ENCODE measurements at regions not wholly inside any gene's neighbourhood (a gene's known extent, or its start where the extent isn't known, plus 50 kb on each side); places are given as distances from the start of the nearest gene placed in this dataset.

DNA sequence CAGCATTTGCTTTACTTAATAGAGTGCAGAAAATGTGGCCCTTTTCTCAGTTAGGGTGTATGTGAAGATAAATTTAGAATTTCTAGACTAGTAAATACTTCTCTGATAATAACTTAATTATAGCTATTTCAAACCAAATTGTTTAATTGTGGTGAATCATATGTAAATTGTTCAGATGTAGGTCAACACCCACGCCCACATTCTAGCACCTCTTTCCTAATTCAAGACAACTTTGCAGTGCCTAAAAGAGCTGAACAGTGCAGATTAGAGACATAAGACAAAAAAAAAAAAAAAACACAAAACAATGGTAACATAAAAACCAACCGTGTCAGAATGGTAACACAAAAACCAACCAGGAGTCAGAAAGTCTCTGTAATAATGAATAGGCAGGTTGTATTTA is 758.3 kb downstream of the USP25 start:
- no peaks in the 10 kb centered on the region for H3K27me3 ChIP-seq (ENCODE audit: control insufficient read depth, insufficient read depth, low read length)
- no peak overlapping the region for H3K4me3 ChIP-seq (ENCODE audit: low read depth, low read length)
- no peaks in the 10 kb centered on the region for H3K4me1 ChIP-seq (ENCODE audit: control insufficient read depth, insufficient read depth, low read length)
- no peaks in the 10 kb centered on the region for H3K9me3 ChIP-seq (ENCODE audit: control insufficient read depth, insufficient read depth, low read length)
- H3K36me3 ChIP-seq (ENCODE audit: control insufficient read depth, insufficient read depth, low read length) = no peaks in the 10 kb centered on the region
- H3K9ac ChIP-seq (ENCODE audit: low read depth, low read length) = no peak overlapping the region
- no peak overlapping the region for H3K27ac ChIP-seq (ENCODE audit: low read depth, low read length)

DNA sequence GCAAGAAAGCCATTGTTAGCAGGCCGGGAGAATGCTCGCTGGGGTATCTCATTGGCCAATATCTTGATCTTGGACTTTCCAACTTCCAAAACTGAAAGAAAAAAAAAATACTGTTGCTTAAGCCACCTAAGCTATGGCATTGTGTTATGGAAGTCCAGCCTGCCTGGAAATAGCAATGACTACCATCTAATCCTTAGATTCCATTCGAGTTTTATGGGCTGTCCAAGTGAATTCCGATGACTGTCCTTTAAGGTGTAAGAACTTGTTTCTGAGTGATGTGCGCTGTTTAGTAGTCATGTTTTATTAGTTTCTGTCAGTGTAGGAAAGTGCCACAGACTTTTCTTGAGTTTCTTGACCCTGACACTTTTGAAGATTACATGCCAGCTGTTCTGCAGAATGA is 762.6 kb downstream of the USP25 start:
- Histone ChIP-seq H3K9me3 (ENCODE audit: control insufficient read depth, insufficient read depth, low read length) (no peaks in the 10 kb centered on the region), H3K36me3 (ENCODE audit: control insufficient read depth, insufficient read depth, low read length) (no peaks in the 10 kb centered on the region), H3K27me3 (ENCODE audit: control insufficient read depth, insufficient read depth, low read length) (no peaks in the 10 kb centered on the region), H3K9ac (ENCODE audit: low read depth, low read length) (no peak overlapping the region), H3K4me1 (ENCODE audit: control insufficient read depth, insufficient read depth, low read length) (no peaks in the 10 kb centered on the region), H3K27ac (ENCODE audit: low read depth, low read length) (no peak overlapping the region), H3K4me3 (ENCODE audit: low read depth, low read length) (no peak overlapping the region)

DNA sequence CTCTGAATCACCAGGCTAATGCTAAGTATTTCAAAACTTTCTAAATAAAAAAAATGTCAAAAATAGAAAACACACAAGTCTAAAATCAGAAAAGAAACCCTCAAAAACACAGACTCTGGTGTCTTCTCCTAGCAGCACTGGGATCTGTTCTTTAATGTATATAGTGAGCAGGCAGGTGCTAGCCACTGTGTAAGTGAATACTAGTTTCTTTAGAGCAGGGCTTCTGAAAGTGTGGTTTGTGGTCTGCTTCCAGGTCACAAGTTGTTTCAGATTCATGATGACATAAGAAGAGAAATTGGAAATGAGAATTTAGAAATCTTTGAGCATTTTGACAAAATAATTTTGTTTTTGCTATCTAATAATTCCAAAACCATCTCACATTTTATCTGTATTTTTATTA is 763.1 kb downstream of the USP25 start:
- Histone ChIP-seq H3K4me1 (ENCODE audit: control insufficient read depth, insufficient read depth, low read length) (no peaks in the 10 kb centered on the region), H3K4me3 (ENCODE audit: low read depth, low read length) (no peak overlapping the region), H3K27ac (ENCODE audit: low read depth, low read length) (no peak overlapping the region), H3K9ac (ENCODE audit: low read depth, low read length) (no peak overlapping the region), H3K36me3 (ENCODE audit: control insufficient read depth, insufficient read depth, low read length) (no peaks in the 10 kb centered on the region), H3K9me3 (ENCODE audit: control insufficient read depth, insufficient read depth, low read length) (no peaks in the 10 kb centered on the region), H3K27me3 (ENCODE audit: control insufficient read depth, insufficient read depth, low read length) (no peaks in the 10 kb centered on the region)

DNA sequence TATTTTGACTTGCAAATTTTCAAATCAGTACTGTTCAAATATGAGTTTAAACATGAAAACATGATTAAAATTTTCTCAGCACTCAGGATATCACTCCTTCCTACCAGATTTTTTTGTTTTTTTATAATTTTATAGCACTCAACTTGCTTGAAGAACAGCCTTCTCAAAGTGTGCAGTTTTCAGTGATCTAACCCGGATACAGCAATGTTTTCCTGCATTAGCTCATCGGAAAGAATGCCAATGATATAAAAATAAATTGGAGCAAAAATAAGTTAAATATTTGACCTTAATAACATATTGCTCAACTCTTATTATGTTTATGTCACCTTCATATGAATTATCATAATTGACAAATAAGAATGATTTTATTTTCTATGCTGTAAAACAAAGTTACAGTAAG is 766.8 kb downstream of the USP25 start:
- H3K4me1 ChIP-seq (ENCODE audit: control insufficient read depth, insufficient read depth, low read length) = no peaks in the 10 kb centered on the region
- no peak overlapping the region for H3K27ac ChIP-seq (ENCODE audit: low read depth, low read length)
- no peaks in the 10 kb centered on the region for H3K27me3 ChIP-seq (ENCODE audit: control insufficient read depth, insufficient read depth, low read length)
- no peaks in the 10 kb centered on the region for H3K36me3 ChIP-seq (ENCODE audit: control insufficient read depth, insufficient read depth, low read length)
- H3K9ac ChIP-seq (ENCODE audit: low read depth, low read length) = no peak overlapping the region
- no peak overlapping the region for H3K4me3 ChIP-seq (ENCODE audit: low read depth, low read length)
- no peaks in the 10 kb centered on the region for H3K9me3 ChIP-seq (ENCODE audit: control insufficient read depth, insufficient read depth, low read length)

DNA sequence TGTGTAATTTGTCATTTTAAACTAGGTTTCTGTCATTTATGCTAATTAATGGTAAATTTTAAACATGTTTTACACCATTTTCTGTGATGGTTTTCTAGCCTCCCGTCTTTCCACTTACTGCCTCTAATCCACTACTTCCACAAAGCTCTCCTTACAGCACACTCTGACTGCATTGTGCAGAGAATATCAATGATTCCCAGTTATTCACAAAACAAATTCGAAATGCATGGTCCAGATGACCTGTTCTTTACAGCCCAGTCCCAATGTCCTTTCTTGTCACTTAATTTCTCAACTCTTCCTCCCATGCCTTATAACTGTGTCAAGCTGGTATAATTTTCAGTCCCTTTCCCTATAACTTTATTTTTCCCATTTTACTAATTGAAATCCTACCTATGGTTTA is 770.5 kb downstream of the USP25 start:
- no peaks in the 10 kb centered on the region for H3K4me1 ChIP-seq (ENCODE audit: control insufficient read depth, insufficient read depth, low read length)
- H3K9ac ChIP-seq (ENCODE audit: low read depth, low read length) = no peak overlapping the region
- H3K36me3 ChIP-seq (ENCODE audit: control insufficient read depth, insufficient read depth, low read length) = no peaks in the 10 kb centered on the region
- H3K27ac ChIP-seq (ENCODE audit: low read depth, low read length) = no peak overlapping the region
- no peaks in the 10 kb centered on the region for H3K27me3 ChIP-seq (ENCODE audit: control insufficient read depth, insufficient read depth, low read length)
- H3K9me3 ChIP-seq (ENCODE audit: control insufficient read depth, insufficient read depth, low read length) = no peaks in the 10 kb centered on the region
- H3K4me3 ChIP-seq (ENCODE audit: low read depth, low read length) = no peak overlapping the region

DNA sequence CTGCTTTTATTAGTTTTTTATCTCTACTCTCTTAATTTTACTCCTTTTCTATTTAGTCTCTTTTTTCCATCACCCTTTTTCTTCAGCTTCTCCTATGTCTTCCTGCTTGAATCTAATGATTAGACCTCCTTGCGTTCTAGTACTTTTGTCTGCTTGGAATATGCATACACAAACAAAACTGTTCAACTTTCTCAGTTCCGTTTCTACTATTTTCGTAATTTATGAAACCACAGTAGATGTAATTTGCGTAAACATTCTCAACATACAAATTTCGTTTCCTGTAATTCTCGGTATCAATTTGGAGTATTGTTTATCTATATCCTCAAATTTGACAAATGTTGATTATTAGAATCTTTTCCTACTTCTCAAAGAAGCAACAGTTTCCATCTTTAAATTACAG is 772.5 kb downstream of the USP25 start:
- no peak overlapping the region for H3K9ac ChIP-seq (ENCODE audit: low read depth, low read length)

DNA sequence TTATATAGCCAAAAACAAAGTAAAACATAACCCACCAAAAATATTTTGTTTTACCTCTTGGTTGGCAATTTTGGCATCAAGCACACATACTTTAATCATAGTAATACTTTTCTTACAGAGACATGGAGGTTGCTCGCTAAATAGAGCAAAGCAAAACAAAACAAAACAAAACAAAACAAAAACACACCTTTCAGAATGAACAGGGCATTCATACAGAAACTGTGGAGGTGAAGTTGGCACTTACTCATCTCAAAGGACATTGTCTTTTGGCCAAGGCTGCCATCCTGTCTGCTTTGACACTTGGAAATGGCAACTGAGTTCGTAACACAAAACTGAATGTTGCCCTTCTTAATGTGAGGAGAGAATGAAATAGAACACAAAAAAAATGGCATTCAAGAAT is 773.1 kb downstream of the USP25 start:
- Histone ChIP-seq H3K27me3 (ENCODE audit: control insufficient read depth, insufficient read depth, low read length) (no peaks in the 10 kb centered on the region), H3K4me3 (ENCODE audit: low read depth, low read length) (no peak overlapping the region), H3K9ac (ENCODE audit: low read depth, low read length) (no peak overlapping the region), H3K9me3 (ENCODE audit: control insufficient read depth, insufficient read depth, low read length) (no peaks in the 10 kb centered on the region), H3K36me3 (ENCODE audit: control insufficient read depth, insufficient read depth, low read length) (no peaks in the 10 kb centered on the region), H3K27ac (ENCODE audit: low read depth, low read length) (no peak overlapping the region), H3K4me1 (ENCODE audit: control insufficient read depth, insufficient read depth, low read length) (no peaks in the 10 kb centered on the region)

More for the DNA sequence above, 772.5 kb downstream of the USP25 start:
- no peaks in the 10 kb centered on the region for H3K36me3 ChIP-seq (ENCODE audit: control insufficient read depth, insufficient read depth, low read length)
- H3K4me1 ChIP-seq (ENCODE audit: control insufficient read depth, insufficient read depth, low read length) = no peaks in the 10 kb centered on the region
- no peak overlapping the region for H3K4me3 ChIP-seq (ENCODE audit: low read depth, low read length)
- H3K9me3 ChIP-seq (ENCODE audit: control insufficient read depth, insufficient read depth, low read length) = no peaks in the 10 kb centered on the region
- no peaks in the 10 kb centered on the region for H3K27me3 ChIP-seq (ENCODE audit: control insufficient read depth, insufficient read depth, low read length)
- H3K27ac ChIP-seq (ENCODE audit: low read depth, low read length) = no peak overlapping the region

DNA sequence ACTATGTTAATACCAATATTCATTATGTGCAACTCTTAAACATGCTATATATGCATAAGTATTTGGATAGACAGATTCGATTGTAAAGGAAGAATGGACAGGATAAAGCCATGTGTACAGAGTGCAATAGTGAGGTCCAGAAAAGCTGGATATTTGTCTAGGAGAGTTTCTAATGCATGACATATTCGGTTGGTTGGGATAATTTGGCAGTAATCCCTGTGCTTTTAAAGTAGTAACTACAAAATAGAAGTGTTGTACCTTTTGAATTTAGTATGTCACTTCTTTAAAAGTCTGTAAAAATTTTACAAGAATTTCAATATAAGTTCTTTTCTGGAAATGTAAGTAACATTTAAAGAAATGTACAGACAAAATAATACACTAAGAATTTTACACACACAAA is 774.5 kb downstream of the USP25 start:
- Histone ChIP-seq H3K27me3 (ENCODE audit: control insufficient read depth, insufficient read depth, low read length) (no peaks in the 10 kb centered on the region), H3K27ac (ENCODE audit: low read depth, low read length) (no peak overlapping the region), H3K9me3 (ENCODE audit: control insufficient read depth, insufficient read depth, low read length) (no peaks in the 10 kb centered on the region), H3K4me3 (ENCODE audit: low read depth, low read length) (no peak overlapping the region), H3K36me3 (ENCODE audit: control insufficient read depth, insufficient read depth, low read length) (no peaks in the 10 kb centered on the region), H3K9ac (ENCODE audit: low read depth, low read length) (no peak overlapping the region), H3K4me1 (ENCODE audit: control insufficient read depth, insufficient read depth, low read length) (no peaks in the 10 kb centered on the region)

DNA sequence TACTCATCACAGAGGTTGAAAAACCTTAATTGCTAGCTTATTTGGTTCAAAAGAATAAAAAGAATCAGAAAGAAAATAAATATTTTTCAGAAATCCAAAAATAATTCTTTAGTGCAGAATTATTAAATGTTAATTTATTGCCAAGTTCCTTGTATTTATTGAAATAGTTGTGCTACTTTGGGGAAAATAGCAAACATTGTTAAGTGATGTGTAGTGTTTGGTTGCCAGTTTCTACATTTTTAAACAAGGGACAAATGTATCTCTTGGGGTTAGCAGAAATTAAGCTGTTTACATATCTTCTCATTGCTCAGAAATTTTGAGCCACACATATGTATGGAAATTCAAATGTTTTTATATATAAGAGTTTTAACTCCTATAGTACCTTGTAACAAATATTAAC is 775.0 kb downstream of the USP25 start:
- no peak overlapping the region for H3K4me3 ChIP-seq (ENCODE audit: low read depth, low read length)
- H3K9me3 ChIP-seq (ENCODE audit: control insufficient read depth, insufficient read depth, low read length) = no peaks in the 10 kb centered on the region
- H3K9ac ChIP-seq (ENCODE audit: low read depth, low read length) = no peak overlapping the region
- no peaks in the 10 kb centered on the region for H3K4me1 ChIP-seq (ENCODE audit: control insufficient read depth, insufficient read depth, low read length)
- H3K27me3 ChIP-seq (ENCODE audit: control insufficient read depth, insufficient read depth, low read length) = no peaks in the 10 kb centered on the region
- H3K36me3 ChIP-seq (ENCODE audit: control insufficient read depth, insufficient read depth, low read length) = no peaks in the 10 kb centered on the region
- H3K27ac ChIP-seq (ENCODE audit: low read depth, low read length) = no peak overlapping the region

DNA sequence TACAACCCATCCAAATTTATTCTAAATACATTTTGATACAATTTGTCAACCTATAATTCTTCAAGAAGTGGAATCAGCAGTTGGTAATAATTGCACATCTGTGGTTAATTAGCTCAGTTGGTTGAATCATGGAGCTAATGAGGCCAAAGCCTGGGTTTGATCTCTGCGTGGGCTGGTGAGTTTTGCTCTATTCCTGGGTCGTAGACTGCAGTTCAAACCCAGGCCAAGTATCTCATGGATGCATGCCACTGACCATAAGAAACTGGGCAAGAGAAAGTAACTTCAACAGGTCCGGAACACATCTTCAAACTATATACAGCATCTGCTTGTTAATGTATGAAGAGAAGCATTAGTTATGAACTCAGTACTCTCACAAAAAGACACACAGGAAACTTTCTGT is 779.7 kb downstream of the USP25 start:
- no peak overlapping the region for H3K27ac ChIP-seq (ENCODE audit: low read depth, low read length)
- no peak overlapping the region for H3K4me3 ChIP-seq (ENCODE audit: low read depth, low read length)
- no peak overlapping the region for H3K9ac ChIP-seq (ENCODE audit: low read depth, low read length)
- no peaks in the 10 kb centered on the region for H3K9me3 ChIP-seq (ENCODE audit: control insufficient read depth, insufficient read depth, low read length)
- no peaks in the 10 kb centered on the region for H3K4me1 ChIP-seq (ENCODE audit: control insufficient read depth, insufficient read depth, low read length)
- H3K27me3 ChIP-seq (ENCODE audit: control insufficient read depth, insufficient read depth, low read length) = no peaks in the 10 kb centered on the region
- no peaks in the 10 kb centered on the region for H3K36me3 ChIP-seq (ENCODE audit: control insufficient read depth, insufficient read depth, low read length)

DNA sequence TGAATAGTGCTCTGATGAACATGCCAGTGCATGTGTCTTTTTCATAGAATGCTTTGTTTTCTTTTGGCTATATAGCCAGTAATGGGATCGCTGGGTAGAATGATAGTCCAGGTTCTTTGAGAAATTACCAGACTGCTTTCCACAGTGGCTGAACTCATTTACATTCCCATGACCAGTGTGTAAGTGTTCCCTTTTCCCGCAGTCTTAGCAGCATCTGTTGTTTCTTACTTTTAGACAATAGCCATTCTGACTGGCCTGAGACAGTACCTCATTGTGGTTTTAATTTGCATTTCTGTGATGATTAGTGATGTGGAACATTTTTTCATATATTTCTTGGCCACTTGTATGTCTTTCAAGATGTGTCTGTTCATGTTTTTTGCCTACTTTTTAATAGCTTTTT is 784.5 kb downstream of the USP25 start:
- Histone ChIP-seq H3K4me1 (ENCODE audit: control insufficient read depth, insufficient read depth, low read length) (no peaks in the 10 kb centered on the region), H3K27ac (ENCODE audit: low read depth, low read length) (no peak overlapping the region), H3K9ac (ENCODE audit: low read depth, low read length) (no peak overlapping the region), H3K4me3 (ENCODE audit: low read depth, low read length) (no peak overlapping the region), H3K9me3 (ENCODE audit: control insufficient read depth, insufficient read depth, low read length) (peaks cover 7% of the 10 kb centered on the region), H3K27me3 (ENCODE audit: control insufficient read depth, insufficient read depth, low read length) (no peaks in the 10 kb centered on the region), H3K36me3 (ENCODE audit: control insufficient read depth, insufficient read depth, low read length) (no peaks in the 10 kb centered on the region)

DNA sequence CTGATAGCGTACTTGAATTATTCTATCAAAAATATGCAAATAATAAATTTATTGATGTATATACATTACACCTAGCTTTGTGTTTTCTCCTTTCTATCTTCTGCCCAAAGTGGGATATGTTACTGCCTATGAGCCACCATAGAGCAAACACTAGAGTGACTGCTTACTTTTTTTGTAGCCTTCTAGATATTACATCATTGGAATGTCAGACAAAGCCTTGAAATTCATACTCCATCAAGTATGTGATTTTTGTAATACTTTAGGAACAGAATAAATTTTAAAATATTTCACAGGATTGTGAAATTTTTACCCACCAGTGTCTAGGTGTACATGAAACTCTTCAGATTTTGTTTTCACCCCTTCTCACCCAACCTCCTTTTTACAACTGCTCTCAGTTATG is 787.6 kb downstream of the USP25 start:
- H3K36me3 ChIP-seq (ENCODE audit: control insufficient read depth, insufficient read depth, low read length) = no peaks in the 10 kb centered on the region
- no peaks in the 10 kb centered on the region for H3K27me3 ChIP-seq (ENCODE audit: control insufficient read depth, insufficient read depth, low read length)
- no peak overlapping the region for H3K27ac ChIP-seq (ENCODE audit: low read depth, low read length)
- H3K9me3 ChIP-seq (ENCODE audit: control insufficient read depth, insufficient read depth, low read length) = peaks cover 7% of the 10 kb centered on the region
- H3K4me3 ChIP-seq (ENCODE audit: low read depth, low read length) = no peak overlapping the region
- no peaks in the 10 kb centered on the region for H3K4me1 ChIP-seq (ENCODE audit: control insufficient read depth, insufficient read depth, low read length)
- H3K9ac ChIP-seq (ENCODE audit: low read depth, low read length) = no peak overlapping the region
